HG02642 (cell line): ENCODE measurements at regions not wholly inside any gene's neighbourhood (a gene's known extent, or its start where the extent isn't known, plus 50 kb on each side); places are given as distances from the start of the nearest gene placed in this dataset.

Experiments
- ATAC-seq: cut with Tn5 transposase; IDR thresholded peaks from one replicate; pipeline ENCODE4 v1.9.1; 2021; ENCODE audit warnings: mild to moderate bottlenecking; ENCODE audit not compliant: unreplicated experiment, poor library complexity

DNA sequence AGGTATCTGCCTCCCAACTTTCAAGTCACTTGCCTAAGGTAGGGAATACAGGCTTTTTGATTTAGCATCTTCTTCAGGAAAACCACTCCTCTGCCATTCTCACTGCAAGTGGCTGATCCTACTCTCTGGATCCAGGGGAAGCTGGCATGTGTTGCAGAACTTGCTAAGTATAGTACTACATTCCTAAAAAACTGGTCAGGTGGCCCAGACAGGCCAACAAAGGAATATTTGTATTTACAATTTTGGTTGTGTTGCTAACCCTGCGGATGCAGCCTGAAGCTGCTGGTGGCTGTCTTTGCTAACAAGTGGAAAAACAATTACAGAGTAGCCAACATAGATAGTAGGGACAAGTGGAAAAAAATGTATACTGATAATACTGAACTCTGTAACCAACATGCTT, 222.5 kb upstream of the STARD13 start:
- ATAC-seq: no peak

GRCh38 chr13:33509642-33510229, 224.2 kb upstream of the STARD13 start:
- no peak for ATAC-seq

GRCh38 chr13:33510350-33510970, 224.9 kb upstream of the STARD13 start:
- no peak for ATAC-seq

DNA sequence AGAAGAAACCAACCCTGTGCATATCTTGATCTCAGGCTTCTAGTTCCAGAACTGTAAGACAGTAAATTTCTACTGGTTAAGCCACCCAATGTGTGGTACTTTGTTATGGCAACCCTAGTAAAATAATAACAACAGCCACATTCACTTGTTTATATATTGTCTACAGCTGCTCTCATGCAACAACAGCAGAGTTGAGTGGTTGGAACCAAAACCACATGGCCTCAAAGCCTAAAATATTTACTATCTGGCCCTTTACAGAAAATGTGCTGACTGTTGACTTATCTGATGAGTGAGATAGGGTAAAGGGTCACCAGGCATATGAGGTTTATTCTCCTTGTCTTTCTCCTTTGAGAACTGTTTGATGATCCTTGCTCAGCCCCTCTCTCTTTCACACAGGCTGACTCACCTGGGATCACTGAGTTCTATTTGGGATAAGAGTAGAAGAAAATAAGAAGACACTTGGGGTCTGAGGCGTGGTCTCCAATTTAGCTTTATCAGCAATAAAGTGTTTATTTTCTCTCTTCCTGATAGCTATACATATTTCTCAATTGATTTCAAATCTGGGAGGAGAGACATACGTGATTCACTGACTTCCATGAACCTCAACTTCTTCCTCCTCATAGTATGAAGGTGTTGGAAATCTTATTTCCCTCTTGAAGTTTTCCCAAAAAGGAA, 227.5 kb upstream of the STARD13 start:
- ATAC-seq: no peak

DNA sequence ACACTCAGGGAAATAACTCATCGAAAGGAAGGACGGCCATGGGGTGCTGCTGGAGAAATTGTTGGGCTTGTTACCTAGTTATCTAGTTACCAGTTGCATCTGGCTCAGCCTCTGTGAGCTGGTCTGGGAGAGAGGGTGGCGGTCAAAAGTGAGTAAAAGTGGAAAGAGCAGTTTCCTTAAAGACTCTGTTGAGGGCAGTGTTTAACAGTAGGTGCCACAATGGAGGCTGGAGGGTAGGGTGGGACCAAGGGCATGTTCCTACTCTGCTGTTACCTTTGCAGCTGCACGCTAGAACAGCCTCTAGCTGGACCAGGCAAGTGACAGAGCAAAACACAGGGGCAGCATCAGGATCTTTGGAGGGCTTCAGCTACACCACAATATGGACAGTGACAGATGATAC, 228.8 kb upstream of the STARD13 start:
- no peak for ATAC-seq

GRCh38 chr13:33515146-33515545, 229.6 kb upstream of the STARD13 start:
- no peak for ATAC-seq

GRCh38 chr13:33518452-33518851, 232.9 kb upstream of the STARD13 start:
- ATAC-seq: no peak

- ATAC-seq: no peak
Measured at GRCh38 chr13:33519561-33520467, 234.3 kb upstream of the STARD13 start.

DNA sequence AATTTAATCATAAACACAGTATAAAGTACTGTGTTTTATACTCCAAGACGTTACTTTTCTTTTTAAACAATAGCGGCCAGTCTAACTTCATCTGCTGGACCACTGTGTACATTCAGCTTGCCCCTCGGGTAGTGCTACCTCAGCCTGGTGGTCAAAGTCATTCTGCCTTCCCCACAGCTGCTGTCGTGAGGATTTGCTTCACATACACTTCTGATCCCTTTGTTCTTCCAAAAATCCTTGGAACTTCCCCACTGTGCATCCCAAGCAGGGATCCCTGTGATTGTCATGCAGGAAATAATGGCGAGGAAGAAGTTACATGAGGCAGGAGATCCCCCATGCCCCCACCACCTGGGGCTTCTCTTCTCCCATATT, 234.9 kb upstream of the STARD13 start:
- ATAC-seq: no peak

DNA sequence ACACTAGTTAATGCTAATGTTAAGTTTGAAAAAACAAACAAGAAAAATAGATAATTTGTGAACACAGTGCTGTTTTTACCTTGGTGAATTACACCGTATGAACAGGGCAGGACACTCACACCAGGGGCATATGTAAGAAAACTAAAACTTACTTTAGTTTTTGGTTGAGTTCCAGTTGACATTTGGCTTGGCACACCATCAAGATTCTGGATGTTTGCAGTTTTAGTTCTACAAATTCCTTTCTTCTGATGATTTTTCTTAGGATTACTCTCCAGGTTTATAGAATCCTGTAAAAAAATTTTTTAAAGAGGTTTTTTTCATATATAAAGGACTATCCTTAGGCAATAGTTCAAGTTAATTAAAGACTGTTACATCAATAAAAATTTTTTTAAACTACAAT, 238.5 kb upstream of the STARD13 start:
- no peak for ATAC-seq

GRCh38 chr13:33525763-33526162, 240.2 kb upstream of the STARD13 start:
- no peak for ATAC-seq

DNA sequence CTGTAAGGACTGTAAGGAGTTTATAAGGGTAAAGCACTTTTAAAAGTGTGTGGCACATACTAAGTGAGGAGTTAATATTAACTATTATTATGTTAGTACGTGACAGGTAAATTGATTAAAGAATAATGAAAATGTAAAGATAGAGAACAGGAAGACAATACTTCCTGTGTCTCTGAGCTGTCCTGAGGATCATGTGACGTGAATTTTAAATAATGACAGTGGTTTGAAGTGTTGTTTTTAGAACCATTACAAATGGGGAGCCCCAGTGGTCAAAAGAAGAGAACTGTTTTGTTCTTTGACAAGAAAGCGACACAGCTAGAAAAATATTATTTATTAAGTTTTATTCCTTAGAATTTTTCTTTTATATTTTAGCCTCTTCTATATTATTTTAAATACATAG, 241.2 kb upstream of the STARD13 start:
- ATAC-seq: no peak

DNA sequence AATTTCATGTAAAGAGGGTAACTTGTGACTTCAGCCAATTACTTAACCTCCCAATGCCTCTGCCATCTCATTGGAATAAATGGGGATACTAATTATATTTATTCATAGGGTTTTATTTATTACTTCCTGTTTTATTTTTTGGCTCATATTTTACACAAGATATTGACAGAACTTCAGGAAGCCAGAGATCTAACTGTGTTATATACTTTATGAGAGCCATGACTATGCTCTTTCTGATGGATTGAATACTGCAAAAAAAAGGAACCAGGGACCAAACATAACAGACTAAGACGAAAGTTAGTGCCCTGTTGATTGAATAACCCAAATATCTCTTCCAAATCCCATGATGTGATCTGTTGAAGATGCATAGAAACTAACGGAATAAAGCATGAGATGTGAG, 243.3 kb upstream of the STARD13 start:
- ATAC-seq: no peak

GRCh38 chr13:33531484-33531883, 245.9 kb upstream of the STARD13 start:
- no peak for ATAC-seq

- ATAC-seq: no peak
Measured at GRCh38 chr13:33535061-33535460, 249.5 kb upstream of the STARD13 start.

DNA sequence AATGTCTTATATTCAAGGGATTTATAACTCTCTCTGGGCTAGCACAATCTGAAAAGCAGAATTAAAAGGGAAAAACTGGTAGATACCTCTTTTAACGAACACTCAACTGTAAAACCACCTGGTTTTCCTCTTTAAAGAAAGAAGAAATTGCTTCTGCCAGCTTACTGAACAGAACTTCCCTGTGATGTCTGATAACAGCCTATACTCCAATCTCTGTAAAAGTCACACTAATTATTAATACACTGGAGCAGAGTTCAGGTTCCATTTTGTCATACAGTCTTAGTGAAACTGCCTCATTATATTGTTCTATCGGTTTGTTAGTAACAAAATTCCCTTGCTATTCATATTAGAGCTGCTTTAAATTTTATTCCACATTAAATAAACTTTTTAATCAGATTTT, 251.0 kb upstream of the STARD13 start:
- no peak for ATAC-seq

DNA sequence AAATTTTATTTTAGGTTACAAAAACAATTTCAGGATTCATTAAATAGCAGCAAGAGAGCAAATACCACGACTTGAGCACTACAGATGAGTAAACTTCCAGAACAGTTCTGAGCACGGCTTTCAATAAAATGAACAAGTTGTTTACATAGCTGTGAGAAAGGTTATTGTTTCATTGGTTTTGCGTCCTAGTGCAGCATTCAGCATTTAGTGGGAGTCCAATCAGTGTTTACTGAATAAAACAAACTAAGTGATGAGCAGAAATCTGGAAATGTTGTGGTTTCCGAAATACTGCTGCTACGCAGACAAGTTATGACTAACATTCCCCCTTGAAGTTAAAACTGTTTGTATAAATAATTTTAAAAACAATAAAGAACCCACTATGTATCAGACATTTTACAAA, 251.5 kb upstream of the STARD13 start:
- no peak for ATAC-seq

- no peak for ATAC-seq
Measured at GRCh38 chr13:33537676-33538075, 252.1 kb upstream of the STARD13 start.

- ATAC-seq: no peak
Measured at GRCh38 chr13:33541456-33541855, 255.9 kb upstream of the STARD13 start.

DNA sequence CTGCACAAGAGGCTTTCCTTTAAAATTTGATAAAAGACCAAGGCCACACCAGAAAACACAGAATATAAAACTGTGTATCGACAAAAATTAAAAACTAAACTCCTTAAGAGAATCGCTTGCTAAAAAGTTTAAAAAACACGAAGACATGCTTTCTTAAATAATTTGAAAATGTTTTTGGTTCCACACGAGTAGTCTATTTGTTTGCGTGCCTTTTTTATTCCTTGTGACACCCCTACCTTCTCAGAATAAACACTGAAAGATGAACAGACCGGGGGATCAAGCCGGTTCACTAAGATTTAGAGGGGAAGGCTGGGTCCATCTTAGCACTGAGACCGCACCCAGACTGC, 256.4 kb upstream of the STARD13 start:
- no peak for ATAC-seq
